Activated CD8-positive, alpha-beta memory T cell treated with anti-CD3 and anti-CD28 coated beads, Interleukin-2, amount 10 ng/mL, durations not matched to agents 7 days and 5 days (primary cell): ENCODE measurements at regions not wholly inside any gene's neighbourhood (a gene's known extent, or its start where the extent isn't known, plus 50 kb on each side); places are given as distances from the start of the nearest gene placed in this dataset.

ENCODE experiments used
- ATAC-seq: fragments of 150-1000 bp; cut with Tn5 transposase; one replicate; pipeline ENCODE4 v1.10.0; 2021; ENCODE audit warnings: moderate library complexity
- CTCF ChIA-PET: fragments of 350-600 bp; sonication (Branson Sonifier 250); formaldehyde crosslinking; loops from one replicate; lab custom pipeline; 2021; ENCODE audit warnings: antibody characterized with exemption; lab: Charles Lee
- DNase-seq: peaks from one replicate; pipeline ENCODE4 v3.0.0-alpha.2; 2020
- H3K27ac Mint-ChIP-seq: one replicate; pipeline ENCODE4 v1.8.0; 2021; ENCODE audit warnings: mild to moderate bottlenecking, mixed read lengths
- H3K27me3 Mint-ChIP-seq: one replicate; pipeline ENCODE4 v1.8.0; 2021; ENCODE audit warnings: mixed read lengths
- H3K36me3 Mint-ChIP-seq: one replicate; pipeline ENCODE4 v1.8.0; 2021; ENCODE audit warnings: mild to moderate bottlenecking, mixed read lengths
- H3K4me1 Mint-ChIP-seq: one replicate; pipeline ENCODE4 v1.8.0; 2021; ENCODE audit warnings: mixed read lengths
- H3K4me3 Mint-ChIP-seq: one replicate; pipeline ENCODE4 v1.8.0; 2021; ENCODE audit warnings: mild to moderate bottlenecking, moderate library complexity, mixed read lengths
- H3K9me3 Mint-ChIP-seq: one replicate; pipeline ENCODE4 v1.8.0; 2022; ENCODE audit warnings: low read depth, mixed read lengths

- H3K27me3 Mint-ChIP-seq = peaks cover 8% of the 10 kb centered on the region
- CTCF ChIA-PET = no interaction called here
- H3K4me3 Mint-ChIP-seq = no peak overlapping the region
- no peak overlapping the region for H3K27ac Mint-ChIP-seq
- H3K36me3 Mint-ChIP-seq = no peaks in the 10 kb centered on the region
- no peaks in the 10 kb centered on the region for H3K9me3 Mint-ChIP-seq
- ATAC-seq (no peak), DNase-seq (no peak)
- no peaks in the 10 kb centered on the region for H3K4me1 Mint-ChIP-seq
Observed at GRCh38 chr6:166691746-166692145, 64.7 kb upstream of the RPS6KA2 start.

GRCh38 chr6:166691199-166691598 lies 64.1 kb upstream of the RPS6KA2 start:
- DNase-seq = no peak
- no peak for ATAC-seq
- no peaks in the 10 kb centered on the region for H3K36me3 Mint-ChIP-seq
- no peaks in the 10 kb centered on the region for H3K4me1 Mint-ChIP-seq
- H3K27ac Mint-ChIP-seq = no peak overlapping the region
- no peak overlapping the region for H3K4me3 Mint-ChIP-seq
- CTCF ChIA-PET = no interaction called here
- H3K27me3 Mint-ChIP-seq = peaks cover 8% of the 10 kb centered on the region
- H3K9me3 Mint-ChIP-seq = no peaks in the 10 kb centered on the region

- Mint-ChIP-seq H3K27ac (no peak overlapping the region), H3K4me3 (no peak overlapping the region), H3K4me1 (no peaks in the 10 kb centered on the region), H3K27me3 (peaks cover 6% of the 10 kb centered on the region), H3K9me3 (no peaks in the 10 kb centered on the region), H3K36me3 (no peaks in the 10 kb centered on the region)
- ATAC-seq (no peak), DNase-seq (no peak)
- CTCF ChIA-PET = no interaction called here
Observed at GRCh38 chr6:166689687-166690086, 62.6 kb upstream of the RPS6KA2 start.

GRCh38 chr6:166688901-166689300 lies 61.9 kb upstream of the RPS6KA2 start:
- Mint-ChIP-seq H3K27ac (no peak overlapping the region), H3K9me3 (no peaks in the 10 kb centered on the region), H3K4me1 (no peaks in the 10 kb centered on the region), H3K27me3 (peaks cover 6% of the 10 kb centered on the region), H3K4me3 (no peak overlapping the region), H3K36me3 (no peaks in the 10 kb centered on the region)
- no peak for ATAC-seq
- DNase-seq = no peak
- CTCF ChIA-PET = no interaction called here

- DNase-seq (no peak), ATAC-seq (no peak)
- H3K4me1 Mint-ChIP-seq = no peaks in the 10 kb centered on the region
- H3K4me3 Mint-ChIP-seq = no peak overlapping the region
- H3K27ac Mint-ChIP-seq = no peak overlapping the region
- CTCF ChIA-PET = no interaction called here
- no peaks in the 10 kb centered on the region for H3K9me3 Mint-ChIP-seq
- H3K36me3 Mint-ChIP-seq = no peaks in the 10 kb centered on the region
- peaks cover 6% of the 10 kb centered on the region for H3K27me3 Mint-ChIP-seq
Observed at GRCh38 chr6:166687879-166688205, 60.8 kb upstream of the RPS6KA2 start.

- CTCF ChIA-PET = no interaction called here
- Mint-ChIP-seq H3K27me3 (peaks cover 6% of the 10 kb centered on the region), H3K27ac (no peak overlapping the region), H3K36me3 (no peaks in the 10 kb centered on the region), H3K4me1 (no peaks in the 10 kb centered on the region), H3K4me3 (no peak overlapping the region), H3K9me3 (no peaks in the 10 kb centered on the region)
- DNase-seq = no peak
- no peak for ATAC-seq
Observed at GRCh38 chr6:166687070-166687878, 60.2 kb upstream of the RPS6KA2 start.

GRCh38 chr6:166686317-166686716 lies 59.3 kb upstream of the RPS6KA2 start:
- no peaks in the 10 kb centered on the region for H3K36me3 Mint-ChIP-seq
- no peak for DNase-seq

GRCh38 chr6:166684866-166685265 lies 57.8 kb upstream of the RPS6KA2 start:
- H3K9me3 Mint-ChIP-seq = no peaks in the 10 kb centered on the region
- DNase-seq = no peak
- CTCF ChIA-PET = no interaction called here
- H3K4me3 Mint-ChIP-seq = no peak overlapping the region
- H3K36me3 Mint-ChIP-seq = no peaks in the 10 kb centered on the region
- no peaks in the 10 kb centered on the region for H3K4me1 Mint-ChIP-seq
- no peak overlapping the region for H3K27ac Mint-ChIP-seq
- peaks cover 3% of the 10 kb centered on the region for H3K27me3 Mint-ChIP-seq
- ATAC-seq = no peak

More at GRCh38 chr6:166686317-166686716, 59.3 kb upstream of the RPS6KA2 start:
- ATAC-seq = no peak
- H3K9me3 Mint-ChIP-seq = no peaks in the 10 kb centered on the region
- CTCF ChIA-PET = no interaction called here
- H3K4me1 Mint-ChIP-seq = no peaks in the 10 kb centered on the region
- H3K4me3 Mint-ChIP-seq = no peak overlapping the region
- peaks cover 3% of the 10 kb centered on the region for H3K27me3 Mint-ChIP-seq
- no peak overlapping the region for H3K27ac Mint-ChIP-seq

GRCh38 chr6:166684170-166684569 lies 57.1 kb upstream of the RPS6KA2 start:
- Mint-ChIP-seq H3K36me3 (no peaks in the 10 kb centered on the region), H3K27ac (no peak overlapping the region), H3K9me3 (no peaks in the 10 kb centered on the region), H3K4me3 (no peak overlapping the region), H3K4me1 (no peaks in the 10 kb centered on the region), H3K27me3 (peaks cover 3% of the 10 kb centered on the region)
- CTCF ChIA-PET = no interaction called here
- ATAC-seq (no peak), DNase-seq (no peak)

GRCh38 chr6:166683477-166683876 lies 56.4 kb upstream of the RPS6KA2 start:
- no peaks in the 10 kb centered on the region for H3K27me3 Mint-ChIP-seq
- H3K9me3 Mint-ChIP-seq = no peaks in the 10 kb centered on the region
- ATAC-seq (no peak), DNase-seq (no peak)
- no peaks in the 10 kb centered on the region for H3K36me3 Mint-ChIP-seq
- H3K4me3 Mint-ChIP-seq = no peak overlapping the region
- CTCF ChIA-PET = no interaction called here
- no peak overlapping the region for H3K27ac Mint-ChIP-seq
- no peaks in the 10 kb centered on the region for H3K4me1 Mint-ChIP-seq

GRCh38 chr6:166679566-166679965 lies 52.5 kb upstream of the RPS6KA2 start:
- DNase-seq = no peak
- no peaks in the 10 kb centered on the region for H3K4me1 Mint-ChIP-seq
- no peaks in the 10 kb centered on the region for H3K9me3 Mint-ChIP-seq
- peaks cover 5% of the 10 kb centered on the region for H3K27me3 Mint-ChIP-seq
- no peak overlapping the region for H3K4me3 Mint-ChIP-seq
- CTCF ChIA-PET = no interaction called here
- H3K27ac Mint-ChIP-seq = no peak overlapping the region
- no peak for ATAC-seq
- H3K36me3 Mint-ChIP-seq = no peaks in the 10 kb centered on the region

GRCh38 chr6:166678426-166678825 lies 51.4 kb upstream of the RPS6KA2 start:
- Mint-ChIP-seq H3K4me3 (no peak overlapping the region), H3K9me3 (no peaks in the 10 kb centered on the region), H3K27ac (no peak overlapping the region), H3K27me3 (peaks cover 5% of the 10 kb centered on the region), H3K4me1 (no peaks in the 10 kb centered on the region), H3K36me3 (no peaks in the 10 kb centered on the region)
- no peak for DNase-seq
- ATAC-seq = no peak
- CTCF ChIA-PET = no interaction called here

GRCh38 chr6:166677941-166678340 lies 50.9 kb upstream of the RPS6KA2 start:
- peaks cover 6% of the 10 kb centered on the region for H3K27me3 Mint-ChIP-seq
- CTCF ChIA-PET = interaction anchor here (1.0 kb wide), 1 partner anchor 23 kb away, joined by 3 read pairs; no protein-coding TSS in a partner anchor
- no peaks in the 10 kb centered on the region for H3K9me3 Mint-ChIP-seq
- ATAC-seq (no peak), DNase-seq (no peak)
- H3K36me3 Mint-ChIP-seq = no peaks in the 10 kb centered on the region
- no peak overlapping the region for H3K4me3 Mint-ChIP-seq
- H3K27ac Mint-ChIP-seq = no peak overlapping the region
- no peaks in the 10 kb centered on the region for H3K4me1 Mint-ChIP-seq
